Smooth muscle cell (in vitro differentiated cells): ENCODE measurements at regions not wholly inside any gene's neighbourhood (a gene's known extent, or its start where the extent isn't known, plus 50 kb on each side); places are given as distances from the start of the nearest gene placed in this dataset.

Source experiments
- DNase-seq: peaks from one replicate; lab custom pipeline; 2025; ENCODE audit not compliant: unreplicated experiment; lab: John Stamatoyannopoulos, UW
- H2AFZ ChIP-seq: fragments of 200-600 bp; sonication (generic); 2 replicates; pipeline ENCODE4 v1.6.0; 2016; ENCODE audit warnings: antibody characterized with exemption, low read depth, mild to moderate bottlenecking
- H3F3A ChIP-seq: fragments of 200-600 bp; sonication (generic); 2 replicates; pipeline ENCODE4 v1.6.0; 2017; ENCODE audit warnings: antibody characterized with exemption, low read depth
- H3K27ac ChIP-seq: fragments of 200-600 bp; sonication (generic); 2 replicates; pipeline ENCODE4 v1.5.1; 2016; ENCODE audit warnings: low read depth, mild to moderate bottlenecking
- H3K27me3 ChIP-seq: fragments of 200-600 bp; sonication (generic); 2 replicates; pipeline ENCODE4 v1.6.1; 2016; ENCODE audit warnings: low read depth, mild to moderate bottlenecking
- H3K36me3 ChIP-seq: fragments of 200-600 bp; sonication (generic); 2 replicates; pipeline ENCODE4 v1.5.1; 2016; ENCODE audit warnings: low read depth
- H3K4me1 ChIP-seq: fragments of 200-600 bp; sonication (generic); 2 replicates; pipeline ENCODE4 v1.5.1; 2016; ENCODE audit warnings: low read depth
- H3K4me2 ChIP-seq: fragments of 200-600 bp; sonication (generic); 2 replicates; pipeline ENCODE4 v1.6.0; 2016; ENCODE audit warnings: mild to moderate bottlenecking
- H3K4me3 ChIP-seq: fragments of 200-600 bp; sonication (generic); 2 replicates; pipeline ENCODE4 v1.5.1; 2016; ENCODE audit warnings: mild to moderate bottlenecking
- H3K79me2 ChIP-seq: fragments of 200-600 bp; sonication (generic); 2 replicates; pipeline ENCODE4 v1.6.0; 2016; ENCODE audit warnings: low read depth, mild to moderate bottlenecking
- H3K9ac ChIP-seq: fragments of 200-600 bp; sonication (generic); 2 replicates; pipeline ENCODE4 v1.6.0; 2016; ENCODE audit warnings: low read depth
- H3K9me3 ChIP-seq: fragments of 200-600 bp; sonication (generic); replicated peaks from 2 replicates; pipeline ENCODE4 v1.5.1; 2016; ENCODE audit warnings: low read depth
- H4K20me1 ChIP-seq: fragments of 200-600 bp; sonication (generic); 2 replicates; pipeline ENCODE4 v1.6.0; 2016; ENCODE audit warnings: low read depth
- WGBS: methylation state at CpG from one replicate; pipeline ENCODE4 v1.1.7; 2016; ENCODE audit warnings: low lambda C conversion rate; 5-methylcytosine and 5-hydroxymethylcytosine counted together
- TF ChIP-seq, protein P1 (sequence below): fragments of 200-600 bp; sonication (generic); IDR thresholded peaks from 2 replicates; pipeline ENCODE4 v1.5.1; 2017; ENCODE audit warnings: borderline replicate concordance, mild to moderate bottlenecking, antibody characterized with exemption; ENCODE audit not compliant: insufficient read depth, poor library complexity, severe bottlenecking

DNA sequence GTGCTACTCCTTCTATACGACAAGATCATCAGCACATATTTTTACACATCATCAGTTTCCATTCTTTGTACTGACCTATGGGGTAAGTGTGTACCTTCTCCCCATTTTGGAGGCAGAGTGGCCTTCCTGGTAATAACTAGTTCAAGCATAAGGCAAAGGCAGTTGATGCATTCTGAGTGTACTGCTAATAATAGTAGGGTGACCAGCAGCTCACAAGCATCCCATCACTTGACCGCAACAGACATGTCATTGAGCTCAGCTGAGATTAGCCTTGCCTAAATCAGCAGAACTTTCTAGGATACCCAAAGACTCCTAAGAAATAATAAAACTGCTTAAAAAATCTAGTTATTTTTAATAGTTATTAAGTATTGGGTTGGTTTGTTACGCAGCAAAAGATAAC, 329.8 kb upstream of the FRG2C start:
- Histone ChIP-seq H3K27ac (no peak overlapping the region), H3K9ac (no peak overlapping the region), H3K4me1 (no peaks in the 10 kb centered on the region), H3K4me2 (no peak overlapping the region), H3K27me3 (peaks cover 13% of the 10 kb centered on the region), H2AFZ (no peak overlapping the region), H3K79me2 (no peaks in the 10 kb centered on the region), H3K4me3 (no peak overlapping the region), H3K9me3 (no peaks in the 10 kb centered on the region), H3F3A (no peaks in the 10 kb centered on the region), H3K36me3 (no peaks in the 10 kb centered on the region), H4K20me1 (no peaks in the 10 kb centered on the region)
- DNase-seq: no peak
- TF ChIP-seq, protein P1, sequence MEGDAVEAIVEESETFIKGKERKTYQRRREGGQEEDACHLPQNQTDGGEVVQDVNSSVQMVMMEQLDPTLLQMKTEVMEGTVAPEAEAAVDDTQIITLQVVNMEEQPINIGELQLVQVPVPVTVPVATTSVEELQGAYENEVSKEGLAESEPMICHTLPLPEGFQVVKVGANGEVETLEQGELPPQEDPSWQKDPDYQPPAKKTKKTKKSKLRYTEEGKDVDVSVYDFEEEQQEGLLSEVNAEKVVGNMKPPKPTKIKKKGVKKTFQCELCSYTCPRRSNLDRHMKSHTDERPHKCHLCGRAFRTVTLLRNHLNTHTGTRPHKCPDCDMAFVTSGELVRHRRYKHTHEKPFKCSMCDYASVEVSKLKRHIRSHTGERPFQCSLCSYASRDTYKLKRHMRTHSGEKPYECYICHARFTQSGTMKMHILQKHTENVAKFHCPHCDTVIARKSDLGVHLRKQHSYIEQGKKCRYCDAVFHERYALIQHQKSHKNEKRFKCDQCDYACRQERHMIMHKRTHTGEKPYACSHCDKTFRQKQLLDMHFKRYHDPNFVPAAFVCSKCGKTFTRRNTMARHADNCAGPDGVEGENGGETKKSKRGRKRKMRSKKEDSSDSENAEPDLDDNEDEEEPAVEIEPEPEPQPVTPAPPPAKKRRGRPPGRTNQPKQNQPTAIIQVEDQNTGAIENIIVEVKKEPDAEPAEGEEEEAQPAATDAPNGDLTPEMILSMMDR: no peak
- WGBS: 90% methylated on average over 3 of the region's 3 CpGs

- H2AFZ ChIP-seq: no peak overlapping the region
- H3K27me3 ChIP-seq: peaks cover 13% of the 10 kb centered on the region
- no peaks in the 10 kb centered on the region for H3F3A ChIP-seq
- no peak overlapping the region for H3K27ac ChIP-seq
- no peaks in the 10 kb centered on the region for H4K20me1 ChIP-seq
- H3K9me3 ChIP-seq: no peaks in the 10 kb centered on the region
- TF ChIP-seq, protein P1: no peak
- no peak overlapping the region for H3K9ac ChIP-seq
- no peak overlapping the region for H3K4me2 ChIP-seq
- H3K79me2 ChIP-seq: no peaks in the 10 kb centered on the region
- no peaks in the 10 kb centered on the region for H3K4me1 ChIP-seq
- 75% methylated on average over 3 of the region's 3 CpGs for WGBS
- H3K36me3 ChIP-seq: no peaks in the 10 kb centered on the region
- no peak for DNase-seq
- H3K4me3 ChIP-seq: no peak overlapping the region
Observed at GRCh38 chr3:75337226-75337900, 326.8 kb upstream of the FRG2C start.

DNA sequence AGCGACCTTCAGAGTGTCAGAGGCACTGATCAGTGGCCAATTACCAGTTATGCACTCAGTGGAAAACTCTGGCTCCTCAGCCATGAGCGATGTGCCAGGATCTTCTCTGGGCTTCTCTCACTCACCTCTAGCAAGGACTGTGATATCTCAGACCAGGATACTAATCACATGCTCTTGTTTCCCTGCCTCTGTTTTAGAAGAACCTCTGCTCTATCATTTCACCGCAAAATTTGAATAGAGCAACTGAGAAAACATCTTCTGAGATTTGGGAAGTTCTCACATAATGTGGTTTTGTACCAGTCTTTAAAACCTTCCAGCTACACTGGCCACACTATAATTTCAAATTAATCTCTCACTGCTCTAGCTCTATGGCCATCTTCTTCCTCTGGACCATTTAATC, 325.8 kb upstream of the FRG2C start:
- DNase-seq: no peak
- no peak overlapping the region for H3K4me3 ChIP-seq
- peaks cover 13% of the 10 kb centered on the region for H3K27me3 ChIP-seq
- H3K4me2 ChIP-seq: no peak overlapping the region
- H3K27ac ChIP-seq: no peak overlapping the region
- H4K20me1 ChIP-seq: no peaks in the 10 kb centered on the region
- H2AFZ ChIP-seq: no peak overlapping the region
- H3K36me3 ChIP-seq: no peaks in the 10 kb centered on the region
- no peaks in the 10 kb centered on the region for H3K4me1 ChIP-seq
- no peaks in the 10 kb centered on the region for H3K9me3 ChIP-seq
- H3F3A ChIP-seq: no peaks in the 10 kb centered on the region
- no peak overlapping the region for H3K9ac ChIP-seq
- TF ChIP-seq, protein P1: no peak
- 90% methylated on average over 3 of the region's 3 CpGs for WGBS
- no peaks in the 10 kb centered on the region for H3K79me2 ChIP-seq

DNA sequence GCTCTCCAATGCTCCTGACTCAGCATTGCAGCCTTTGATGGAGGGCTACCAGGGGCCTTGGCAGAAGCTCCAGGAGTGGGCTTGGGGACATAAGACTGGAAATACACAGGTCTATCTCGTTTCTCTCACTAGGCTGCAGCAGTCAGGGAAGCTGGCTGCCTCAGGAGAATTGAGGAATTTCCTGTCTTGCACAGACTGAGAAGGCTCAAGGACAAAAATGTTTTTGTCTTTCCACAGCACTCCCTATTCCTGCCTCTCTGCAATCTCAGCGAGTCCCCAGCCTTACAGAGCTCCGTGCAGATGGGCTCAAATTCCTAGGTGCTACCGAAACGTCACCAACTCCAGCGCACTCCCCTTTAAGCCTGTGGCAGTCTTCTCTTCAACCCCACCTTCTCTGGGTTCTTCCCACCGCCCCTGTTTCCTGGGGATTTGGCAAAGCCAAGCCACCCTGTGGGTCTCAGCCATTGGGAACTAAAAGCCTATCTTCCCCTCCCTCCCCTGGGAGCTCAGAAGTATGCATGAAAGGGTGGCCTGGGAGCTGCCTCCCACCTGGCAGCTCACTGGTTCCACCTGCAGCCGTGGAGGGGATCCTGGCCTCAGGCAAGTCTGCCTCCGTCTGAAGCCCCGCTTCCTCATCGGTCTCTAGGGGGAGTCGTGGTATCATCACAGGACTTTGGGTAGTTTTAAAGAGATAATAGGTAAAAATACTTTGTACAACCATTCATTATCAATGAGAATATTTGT, 322.6 kb upstream of the FRG2C start:
- DNase-seq: no peak
- TF ChIP-seq, protein P1: no peak

More for the DNA sequence above, 322.6 kb upstream of the FRG2C start:
- 26% methylated on average over 12 of the region's 12 CpGs for WGBS
- H3K27ac ChIP-seq: no peak overlapping the region
- H3K4me1 ChIP-seq: no peaks in the 10 kb centered on the region
- H4K20me1 ChIP-seq: no peaks in the 10 kb centered on the region
- H3F3A ChIP-seq: no peaks in the 10 kb centered on the region
- H2AFZ ChIP-seq: no peak overlapping the region
- peaks cover 20% of the 10 kb centered on the region for H3K27me3 ChIP-seq
- H3K36me3 ChIP-seq: no peaks in the 10 kb centered on the region
- no peak overlapping the region for H3K4me3 ChIP-seq
- no peak overlapping the region for H3K9ac ChIP-seq
- H3K9me3 ChIP-seq: no peaks in the 10 kb centered on the region
- H3K79me2 ChIP-seq: no peaks in the 10 kb centered on the region
- no peak overlapping the region for H3K4me2 ChIP-seq
